Panc1 (cell line): ENCODE measurements at regions not wholly inside any gene's neighbourhood (a gene's known extent, or its start where the extent isn't known, plus 50 kb on each side); places are given as distances from the start of the nearest gene placed in this dataset.

Experiments
- CTCF ChIP-seq: fragments of 450-650 bp; IDR thresholded peaks from 2 replicates; pipeline ENCODE4 v1.5.1; 2017; ENCODE audit warnings: mild to moderate bottlenecking
- POLR2AphosphoS5 ChIP-seq: IDR thresholded peaks from 2 replicates; pipeline ENCODE4 v1.6.1; 2012; ENCODE audit warnings: mild to moderate bottlenecking, low read depth, low read length, moderate library complexity
- REST ChIP-seq, 2 experiments: IDR thresholded peaks; 2 replicates each; pipeline ENCODE4 v1.6.1; 2011 to 2012; ENCODE audit warnings: low read depth in 2 of 2, control low read depth in 1 of 2, low read length in 1 of 2, mild to moderate bottlenecking in 1 of 2, moderate library complexity in 1 of 2; ENCODE audit not compliant: insufficient read depth in 1 of 2
- SIN3A ChIP-seq: IDR thresholded peaks from 2 replicates; pipeline ENCODE4 v1.6.1; 2012; ENCODE audit warnings: low read depth, mild to moderate bottlenecking, low read length, moderate library complexity, borderline replicate concordance; ENCODE audit not compliant: insufficient read depth
- TCF7L2 ChIP-seq: IDR thresholded peaks from 2 replicates; pipeline ENCODE4 v1.6.1; 2011; ENCODE audit warnings: mild to moderate bottlenecking, low read depth, low read length, inconsistent platforms

- TF ChIP-seq CTCF (no peak), POLR2AphosphoS5 (no peak), SIN3A (no peak), REST (IDR thresholded peaks at IDR 0.05; ENCODE audit: insufficient read depth in 1 of 2, low read depth in 2 of 2, low read length in 1 of 2) (no peak), TCF7L2 (no peak)
Measured at GRCh38 chr14:89476354-89476896, 59.4 kb upstream of the FOXN3 start.
